Breast epithelium (tissue), 4 donors: ENCODE measurements at regions not wholly inside any gene's neighbourhood (a gene's known extent, or its start where the extent isn't known, plus 50 kb on each side); places are given as distances from the start of the nearest gene placed in this dataset.

Experiments
- DNase-seq, 2 donors: peaks; one replicate each; pipeline ENCODE4 v3.0.0-alpha.2; 2019; ENCODE audit warnings: low spot score in 2 of 2
- H3K27ac ChIP-seq, 2 donors: fragments of 200-600 bp; sonication (generic) in 1 of 2; one replicate each; pipeline ENCODE4 v1.5.1; 2016 to 2019; ENCODE audit warnings: mild to moderate bottlenecking in 1 of 2
- H3K27me3 ChIP-seq, 2 donors: fragments of 200-600 bp; sonication (generic) in 1 of 2; one replicate each; pipeline versions ENCODE4 v1.5.1 to v1.6.0; 2017 to 2019; ENCODE audit warnings: control low read depth in 1 of 2, mild to moderate bottlenecking in 1 of 2
- H3K36me3 ChIP-seq: fragments of 200-600 bp; one replicate; pipeline ENCODE4 v1.5.1; 2019
- H3K4me1 ChIP-seq, 2 donors: fragments of 200-600 bp; sonication (generic); one replicate each; pipeline ENCODE4 v1.5.1; 2016 to 2019; ENCODE audit warnings: control low read depth in 1 of 2
- H3K4me3 ChIP-seq, 3 donors: fragments of 200-600 bp; sonication (generic); 1 replicate in 2 of 3; 2 replicates in 1 of 3; pipeline ENCODE4 v1.5.1; 2016 to 2019; ENCODE audit warnings: mild to moderate bottlenecking in 3 of 3, moderate library complexity in 2 of 3
- H3K9me3 ChIP-seq, 2 donors: fragments of 200-600 bp; sonication (generic) in 1 of 2; one replicate each; pipeline ENCODE4 v1.5.1; 2016 to 2019; ENCODE audit warnings: control low read depth in 1 of 2
- POLR2A ChIP-seq: fragments of 450-650 bp; IDR thresholded peaks from one replicate; pipeline ENCODE4 v1.6.1; 2016; ENCODE audit warnings: antibody characterized with exemption, mild to moderate bottlenecking, moderate library complexity
- POLR2AphosphoS5 ChIP-seq, 3 donors: sonication (generic); formaldehyde crosslinking; IDR thresholded peaks; one replicate each; pipeline ENCODE4 v1.6.1; 2017; ENCODE audit warnings: antibody characterized with exemption in 3 of 3
- intact Hi-C: fragments of 100-400 bp; cut with DNase I; formaldehyde crosslinking; loops from one replicate; pipeline ENCODE4 v1.15.1; 2023; ENCODE audit warnings: low total_unique reads
- TF ChIP-seq, protein P1 (sequence below), 3 donors: fragments of 450-650 bp; IDR thresholded peaks; one replicate each; pipeline ENCODE4 v1.5.1; 2016 to 2017; ENCODE audit warnings: antibody characterized with exemption in 3 of 3, mild to moderate bottlenecking in 3 of 3, moderate library complexity in 3 of 3

DNA sequence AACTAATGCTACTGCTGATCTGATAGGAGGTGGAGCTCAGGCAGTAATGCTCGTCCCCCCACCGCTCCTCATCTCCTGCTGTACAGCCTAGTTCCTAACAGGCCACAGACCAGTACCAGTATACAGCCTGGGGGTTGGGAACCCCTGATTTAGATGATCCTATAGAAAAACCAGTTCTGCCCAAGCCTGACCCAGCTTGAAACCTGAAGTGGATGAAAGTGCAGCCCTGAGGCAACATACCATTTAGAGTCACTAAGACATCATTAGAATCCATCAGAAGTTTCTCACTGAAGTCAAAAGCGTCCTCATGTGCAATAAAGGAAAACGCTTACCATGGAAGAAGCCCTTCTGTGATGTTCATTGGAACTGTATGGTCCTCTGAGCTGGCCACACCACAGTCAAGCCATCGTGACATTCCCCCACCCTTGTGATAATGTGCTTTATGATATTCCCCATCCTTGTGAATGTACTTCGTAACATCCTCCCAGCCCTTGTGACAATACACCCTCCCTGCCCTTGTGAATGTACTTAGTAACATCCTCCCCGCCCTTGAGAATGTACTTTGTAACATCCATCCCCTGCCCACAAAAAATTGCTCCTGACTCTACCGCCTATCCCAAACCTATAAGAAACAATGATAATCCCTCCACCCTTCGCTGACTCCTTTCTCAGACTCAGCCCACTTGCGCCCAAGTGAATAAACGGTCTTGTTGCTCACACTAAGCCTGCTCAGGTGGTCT is 65.9 kb upstream of the HECTD2 start:
- Histone ChIP-seq H3K27ac (no peak overlapping the region), H3K27me3 (no peaks in the 10 kb centered on the region), H3K4me1 (no peaks in the 10 kb centered on the region), H3K4me3 (no peak overlapping the region), H3K9me3 (no peaks in the 10 kb centered on the region), H3K36me3 (no peaks in the 10 kb centered on the region)
- DNase-seq: no peak
- intact Hi-C loops: no loop called here
- TF ChIP-seq POLR2AphosphoS5 (IDR thresholded peaks at IDR 0.05) (no peak), POLR2A (no peak)
- TF ChIP-seq, protein P1, sequence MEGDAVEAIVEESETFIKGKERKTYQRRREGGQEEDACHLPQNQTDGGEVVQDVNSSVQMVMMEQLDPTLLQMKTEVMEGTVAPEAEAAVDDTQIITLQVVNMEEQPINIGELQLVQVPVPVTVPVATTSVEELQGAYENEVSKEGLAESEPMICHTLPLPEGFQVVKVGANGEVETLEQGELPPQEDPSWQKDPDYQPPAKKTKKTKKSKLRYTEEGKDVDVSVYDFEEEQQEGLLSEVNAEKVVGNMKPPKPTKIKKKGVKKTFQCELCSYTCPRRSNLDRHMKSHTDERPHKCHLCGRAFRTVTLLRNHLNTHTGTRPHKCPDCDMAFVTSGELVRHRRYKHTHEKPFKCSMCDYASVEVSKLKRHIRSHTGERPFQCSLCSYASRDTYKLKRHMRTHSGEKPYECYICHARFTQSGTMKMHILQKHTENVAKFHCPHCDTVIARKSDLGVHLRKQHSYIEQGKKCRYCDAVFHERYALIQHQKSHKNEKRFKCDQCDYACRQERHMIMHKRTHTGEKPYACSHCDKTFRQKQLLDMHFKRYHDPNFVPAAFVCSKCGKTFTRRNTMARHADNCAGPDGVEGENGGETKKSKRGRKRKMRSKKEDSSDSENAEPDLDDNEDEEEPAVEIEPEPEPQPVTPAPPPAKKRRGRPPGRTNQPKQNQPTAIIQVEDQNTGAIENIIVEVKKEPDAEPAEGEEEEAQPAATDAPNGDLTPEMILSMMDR (IDR thresholded peaks at IDR 0.05): no peak

DNA sequence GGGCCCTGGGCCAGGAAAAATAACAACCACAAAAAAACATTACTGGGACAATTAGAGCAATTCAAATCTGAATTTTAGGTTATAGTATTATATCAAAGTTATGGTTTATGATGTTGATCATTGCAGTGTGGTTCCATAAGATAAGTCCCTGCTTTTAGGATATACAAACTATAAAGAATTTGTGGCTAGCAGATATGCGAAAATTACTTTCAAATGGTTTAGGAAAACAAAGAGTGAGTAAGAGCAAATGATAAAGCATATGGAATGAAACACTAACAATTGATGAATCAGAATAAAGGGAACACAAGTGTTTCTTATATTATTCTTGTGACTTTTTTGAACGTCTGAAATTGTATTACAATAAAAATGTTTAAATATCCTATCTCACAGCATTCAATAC is 64.4 kb upstream of the HECTD2 start:
- DNase-seq: no peak
- H3K36me3 ChIP-seq: no peaks in the 10 kb centered on the region

DNA sequence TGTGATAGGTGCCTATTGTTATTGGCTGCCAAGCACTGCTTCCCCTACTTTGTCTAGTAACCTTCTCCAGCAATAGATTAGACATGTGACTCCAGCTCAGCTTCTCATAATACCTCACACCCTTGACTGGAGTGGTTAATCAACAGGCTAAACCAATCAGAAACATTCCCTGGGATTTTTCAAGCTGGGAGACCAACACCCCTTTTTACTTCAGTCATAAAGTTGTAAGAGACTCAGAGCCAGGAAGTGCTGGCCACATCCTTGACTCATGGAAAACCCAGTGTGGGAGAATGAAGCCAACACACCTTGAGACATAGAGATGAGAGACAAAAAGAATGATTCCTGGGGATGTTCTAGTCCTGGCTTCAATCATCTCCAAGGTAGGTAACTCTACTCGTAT is 62.6 kb upstream of the HECTD2 start:
- Histone ChIP-seq H3K4me3 (no peak overlapping the region), H3K36me3 (no peaks in the 10 kb centered on the region), H3K9me3 (no peaks in the 10 kb centered on the region), H3K4me1 (no peaks in the 10 kb centered on the region), H3K27me3 (no peaks in the 10 kb centered on the region), H3K27ac (no peak overlapping the region)
- intact Hi-C loops: no loop called here
- TF ChIP-seq, protein P1 (IDR thresholded peaks at IDR 0.05): no peak
- TF ChIP-seq POLR2A: no peak
- no peak for TF ChIP-seq POLR2AphosphoS5 (IDR thresholded peaks at IDR 0.05)
- no peak for DNase-seq

More for the DNA sequence above, 64.4 kb upstream of the HECTD2 start:
- Histone ChIP-seq H3K4me1 (no peaks in the 10 kb centered on the region), H3K4me3 (no peak overlapping the region), H3K27me3 (no peaks in the 10 kb centered on the region), H3K9me3 (no peaks in the 10 kb centered on the region), H3K27ac (no peak overlapping the region)
- TF ChIP-seq POLR2A (no peak), POLR2AphosphoS5 (IDR thresholded peaks at IDR 0.05) (no peak)
- TF ChIP-seq, protein P1 (IDR thresholded peaks at IDR 0.05): no peak
- intact Hi-C loops: no loop called here

DNA sequence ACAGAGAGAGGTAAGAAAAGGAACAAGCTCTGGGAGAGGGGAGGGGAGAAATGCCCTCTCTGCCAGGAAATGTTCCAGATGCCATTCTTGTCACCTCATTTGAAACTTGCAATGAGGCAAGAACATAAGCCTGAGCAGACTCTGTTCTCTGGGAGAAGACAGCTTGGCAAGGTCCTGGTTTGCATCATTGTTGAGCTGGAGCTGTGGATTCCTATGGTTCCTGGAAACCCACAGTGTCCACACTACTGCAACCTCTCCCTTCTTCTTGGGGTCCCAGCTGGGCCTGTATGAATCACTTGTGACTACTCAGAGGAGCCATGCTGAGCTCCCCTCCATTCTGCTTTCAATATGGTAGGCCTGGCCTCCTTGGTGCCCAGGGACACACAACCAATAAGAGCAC is 60.8 kb upstream of the HECTD2 start:
- peak in 1 of 2 donors; percentile 79 for DNase-seq
- Histone ChIP-seq H3K36me3 (no peaks in the 10 kb centered on the region), H3K27me3 (no peaks in the 10 kb centered on the region), H3K4me1 (no peaks in the 10 kb centered on the region), H3K9me3 (no peaks in the 10 kb centered on the region), H3K4me3 (no peak overlapping the region), H3K27ac (peak overlapping the region; percentile 75 to 79)
- TF ChIP-seq, protein P1 (IDR thresholded peaks at IDR 0.05): no peak
- TF ChIP-seq POLR2A (no peak), POLR2AphosphoS5 (IDR thresholded peaks at IDR 0.05) (no peak)
- intact Hi-C loops: no loop called here

DNA sequence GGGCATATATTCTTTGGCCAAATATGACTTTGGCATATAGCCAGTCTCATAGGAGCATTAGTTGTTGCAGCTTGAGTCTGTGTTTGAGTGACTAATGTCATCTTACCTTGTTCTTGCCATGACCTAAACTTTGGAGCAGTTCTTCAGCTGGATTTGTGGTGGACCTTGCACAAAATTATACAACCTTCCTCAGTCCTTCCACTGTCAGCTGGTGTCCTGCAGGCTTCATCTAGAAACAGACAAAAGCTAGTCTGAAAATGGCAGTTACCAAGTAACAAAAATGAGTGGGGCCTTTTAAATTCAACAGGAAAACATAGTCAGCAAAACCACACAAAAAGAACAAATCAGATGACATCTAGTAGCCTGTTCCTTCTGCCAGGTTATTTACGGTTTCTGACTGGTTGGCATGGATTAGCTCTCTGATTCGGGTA is 59.5 kb upstream of the HECTD2 start:
- no peak for DNase-seq
- intact Hi-C loops: no loop called here
- Histone ChIP-seq H3K9me3 (no peaks in the 10 kb centered on the region), H3K27ac (peak overlapping the region; percentile 73 to 86), H3K4me3 (no peak overlapping the region), H3K36me3 (no peaks in the 10 kb centered on the region), H3K4me1 (no peaks in the 10 kb centered on the region), H3K27me3 (no peaks in the 10 kb centered on the region)
- TF ChIP-seq, protein P1 (IDR thresholded peaks at IDR 0.05): no peak
